ENCODE measurements at regions not wholly inside any gene's neighbourhood (a gene's known extent, or its start where the extent isn't known, plus 50 kb on each side); places are given as distances from the start of the nearest gene placed in this dataset.

- Histone ChIP-seq H3K4me3 (ENCODE audit: low read length) (no peak overlapping the region), H3F3A (ENCODE audit: insufficient read depth, low read length) (no peaks in the 10 kb centered on the region), H3K9me2 (replicated peaks; ENCODE audit: insufficient read depth, low read length) (no peaks in the 10 kb centered on the region), H3K79me2 (ENCODE audit: low read length) (no peaks in the 10 kb centered on the region), H3K36me3 (replicated peaks; ENCODE audit: insufficient read depth, low read length) (no peaks in the 10 kb centered on the region), H3K9me3 (replicated peaks; ENCODE audit: insufficient read depth, low read length) (no peaks in the 10 kb centered on the region), H3K27me3 (replicated peaks; ENCODE audit: insufficient read depth, low read length) (no peaks in the 10 kb centered on the region), H4K20me1 (ENCODE audit: insufficient read depth, low read length) (no peaks in the 10 kb centered on the region), H3K4me2 (ENCODE audit: low read depth, low read length) (no peak overlapping the region), H3K27ac (ENCODE audit: low read length) (no peak overlapping the region), H3K9ac (ENCODE audit: low read length) (no peak overlapping the region), H3K4me1 (ENCODE audit: low read length) (no peaks in the 10 kb centered on the region), H2AFZ (ENCODE audit: low read length) (no peak overlapping the region)
- no peak for DNase-seq
- no peak for TF ChIP-seq CTCF (IDR thresholded peaks at IDR 0.05; ENCODE audit: low read length)
These were observed 262.9 kb upstream of the AUTS2 start for GRCh38 chr7:69335331-69335730.

GRCh38 chr7:69336976-69337375 lies 261.3 kb upstream of the AUTS2 start:
- TF ChIP-seq CTCF (IDR thresholded peaks at IDR 0.05; ENCODE audit: low read length) (no peak), EZH2 (optimal IDR thresholded peaks at IDR 0.05; ENCODE audit: low read depth, low read length) (no peak)
- Histone ChIP-seq H3F3A (ENCODE audit: insufficient read depth, low read length) (no peaks in the 10 kb centered on the region), H3K9me2 (replicated peaks; ENCODE audit: insufficient read depth, low read length) (no peaks in the 10 kb centered on the region), H4K20me1 (ENCODE audit: insufficient read depth, low read length) (no peaks in the 10 kb centered on the region), H3K9ac (ENCODE audit: low read length) (no peak overlapping the region), H3K4me3 (ENCODE audit: low read length) (no peak overlapping the region), H3K9me3 (replicated peaks; ENCODE audit: insufficient read depth, low read length) (no peaks in the 10 kb centered on the region), H3K27me3 (replicated peaks; ENCODE audit: insufficient read depth, low read length) (no peaks in the 10 kb centered on the region), H3K79me2 (ENCODE audit: low read length) (no peaks in the 10 kb centered on the region), H3K27ac (ENCODE audit: low read length) (no peak overlapping the region), H3K36me3 (replicated peaks; ENCODE audit: insufficient read depth, low read length) (no peaks in the 10 kb centered on the region), H3K4me2 (ENCODE audit: low read depth, low read length) (no peak overlapping the region), H2AFZ (ENCODE audit: low read length) (no peak overlapping the region), H3K4me1 (ENCODE audit: low read length) (no peaks in the 10 kb centered on the region)
- DNase-seq, result no peak

- Histone ChIP-seq H2AFZ (ENCODE audit: low read length) (no peak overlapping the region), H3K27me3 (replicated peaks; ENCODE audit: insufficient read depth, low read length) (no peaks in the 10 kb centered on the region), H3K79me2 (ENCODE audit: low read length) (no peaks in the 10 kb centered on the region), H3K4me1 (ENCODE audit: low read length) (no peaks in the 10 kb centered on the region), H3F3A (ENCODE audit: insufficient read depth, low read length) (no peaks in the 10 kb centered on the region), H3K4me3 (ENCODE audit: low read length) (no peak overlapping the region), H4K20me1 (ENCODE audit: insufficient read depth, low read length) (no peaks in the 10 kb centered on the region), H3K36me3 (replicated peaks; ENCODE audit: insufficient read depth, low read length) (no peaks in the 10 kb centered on the region), H3K9me3 (replicated peaks; ENCODE audit: insufficient read depth, low read length) (no peaks in the 10 kb centered on the region), H3K27ac (ENCODE audit: low read length) (no peak overlapping the region), H3K9ac (ENCODE audit: low read length) (no peak overlapping the region), H3K4me2 (ENCODE audit: low read depth, low read length) (no peak overlapping the region), H3K9me2 (replicated peaks; ENCODE audit: insufficient read depth, low read length) (no peaks in the 10 kb centered on the region)
- no peak for DNase-seq
- TF ChIP-seq EZH2 (optimal IDR thresholded peaks at IDR 0.05; ENCODE audit: low read depth, low read length) (no peak), EZH2phosphoT487 (IDR thresholded peaks at IDR 0.05; ENCODE audit: low read length) (no peak), CTCF (IDR thresholded peaks at IDR 0.05; ENCODE audit: low read length) (no peak)
These were observed 260.1 kb upstream of the AUTS2 start for GRCh38 chr7:69338144-69338543.

- Histone ChIP-seq H3K4me1 (ENCODE audit: low read length) (no peaks in the 10 kb centered on the region), H2AFZ (ENCODE audit: low read length) (no peak overlapping the region), H3K79me2 (ENCODE audit: low read length) (no peaks in the 10 kb centered on the region), H3K27ac (ENCODE audit: low read length) (no peak overlapping the region), H3K27me3 (replicated peaks; ENCODE audit: insufficient read depth, low read length) (no peaks in the 10 kb centered on the region), H3K4me2 (ENCODE audit: low read depth, low read length) (no peak overlapping the region), H3K9me3 (replicated peaks; ENCODE audit: insufficient read depth, low read length) (no peaks in the 10 kb centered on the region), H3K36me3 (replicated peaks; ENCODE audit: insufficient read depth, low read length) (no peaks in the 10 kb centered on the region), H3K9ac (ENCODE audit: low read length) (no peak overlapping the region), H4K20me1 (ENCODE audit: insufficient read depth, low read length) (no peaks in the 10 kb centered on the region), H3K9me2 (replicated peaks; ENCODE audit: insufficient read depth, low read length) (no peaks in the 10 kb centered on the region), H3K4me3 (ENCODE audit: low read length) (no peak overlapping the region), H3F3A (ENCODE audit: insufficient read depth, low read length) (no peaks in the 10 kb centered on the region)
- TF ChIP-seq EZH2 (optimal IDR thresholded peaks at IDR 0.05; ENCODE audit: low read depth, low read length) (no peak), EZH2phosphoT487 (IDR thresholded peaks at IDR 0.05; ENCODE audit: low read length) (no peak), CTCF (IDR thresholded peaks at IDR 0.05; ENCODE audit: low read length) (no peak)
- no peak for DNase-seq
These were observed 257.0 kb upstream of the AUTS2 start for GRCh38 chr7:69341288-69341687.
